Mesodermal cell (in vitro differentiated cells): ENCODE measurements at regions not wholly inside any gene's neighbourhood (a gene's known extent, or its start where the extent isn't known, plus 50 kb on each side); places are given as distances from the start of the nearest gene placed in this dataset.
"Not testable (repeated sequence)": the region's sequence is repeated elsewhere in the genome, so short reads cannot be mapped to it uniquely, and the experiment has no call there.

Experiments used
- H3K27ac ChIP-seq: 2 replicates; pipeline ENCODE4 v1.7.0; 2013; ENCODE audit warnings: mild to moderate bottlenecking, low read depth, low read length, moderate library complexity; ENCODE audit not compliant: severe bottlenecking
- H3K36me3 ChIP-seq: 2 replicates; pipeline ENCODE4 v1.7.1; 2013; ENCODE audit warnings: mild to moderate bottlenecking, low read length, moderate library complexity; ENCODE audit not compliant: control insufficient read depth, insufficient read depth
- H3K4me1 ChIP-seq: one replicate; pipeline ENCODE4 v1.7.1; 2013; ENCODE audit warnings: mild to moderate bottlenecking, low read length; ENCODE audit not compliant: insufficient read depth, control insufficient read depth, poor library complexity, severe bottlenecking
- H3K4me3 ChIP-seq: 2 replicates; pipeline ENCODE4 v1.7.0; 2013; ENCODE audit warnings: low read length, control low read depth, mild to moderate bottlenecking; ENCODE audit not compliant: insufficient read depth, poor library complexity, severe bottlenecking; ENCODE audit errors: extremely low read depth
- H3K9me3 ChIP-seq: 2 replicates; pipeline ENCODE4 v1.7.1; 2013; ENCODE audit warnings: mild to moderate bottlenecking, low read length, moderate library complexity; ENCODE audit not compliant: control insufficient read depth
- WGBS, 2 experiments: methylation state at CpG; one replicate each; pipeline ENCODE4 v1.1.5; 2013; ENCODE audit warnings: missing lambda C conversion rate in 2 of 2; ENCODE audit not compliant: insufficient coverage in 2 of 2; 5-methylcytosine and 5-hydroxymethylcytosine counted together

GRCh38 chr11:98409069-98409468, 611.7 kb upstream of the CNTN5 start:
- no peaks in the 10 kb centered on the region for H3K4me1 ChIP-seq

GRCh38 chr11:98411777-98412176, 609.0 kb upstream of the CNTN5 start:
- H3K4me3 ChIP-seq, result no peak overlapping the region
- H3K9me3 ChIP-seq, result no peaks in the 10 kb centered on the region
- H3K27ac ChIP-seq, result no peak overlapping the region
- H3K36me3 ChIP-seq, result no peaks in the 10 kb centered on the region
- WGBS, 2 experiments, result 88% methylated on average over 2 of the region's 3 CpGs; no CpG with 5 or more reads in 1 of the 2 experiments
- H3K4me1 ChIP-seq, result no peaks in the 10 kb centered on the region

More at GRCh38 chr11:98409069-98409468, 611.7 kb upstream of the CNTN5 start:
- Histone ChIP-seq H3K27ac (no peak overlapping the region), H3K4me3 (no peak overlapping the region), H3K36me3 (no peaks in the 10 kb centered on the region), H3K9me3 (no peaks in the 10 kb centered on the region)

- 86 to 100% methylated on average over 1 of the region's 3 CpGs for WGBS, 2 experiments
- no peak overlapping the region for H3K4me3 ChIP-seq
- no peaks in the 10 kb centered on the region for H3K36me3 ChIP-seq
- H3K4me1 ChIP-seq, result no peaks in the 10 kb centered on the region
- no peaks in the 10 kb centered on the region for H3K9me3 ChIP-seq
- no peak overlapping the region for H3K27ac ChIP-seq
These were observed 603.4 kb upstream of the CNTN5 start for GRCh38 chr11:98417256-98417755.

GRCh38 chr11:98423933-98424332, 596.8 kb upstream of the CNTN5 start:
- peaks cover 2% of the 10 kb centered on the region for H3K9me3 ChIP-seq
- no peak overlapping the region for H3K4me3 ChIP-seq
- H3K27ac ChIP-seq, result no peak overlapping the region
- WGBS, 2 experiments, result 88 to 94% methylated on average over 7 to 8 of the region's 8 CpGs
- no peaks in the 10 kb centered on the region for H3K36me3 ChIP-seq
- no peaks in the 10 kb centered on the region for H3K4me1 ChIP-seq

- 84 to 95% methylated on average over 2 to 3 of the region's 3 CpGs for WGBS, 2 experiments
- H3K27ac ChIP-seq, H3K9me3 ChIP-seq, H3K36me3 ChIP-seq, H3K4me3 ChIP-seq, H3K4me1 ChIP-seq: not testable (repeated sequence)
These were observed 596.0 kb upstream of the CNTN5 start for GRCh38 chr11:98424773-98425172.

GRCh38 chr11:98431463-98432359, 589.0 kb upstream of the CNTN5 start:
- 100% methylated on average over 4 of the region's 9 CpGs for WGBS, 2 experiments
- Histone ChIP-seq H3K36me3 (no peaks in the 10 kb centered on the region), H3K27ac (no peak overlapping the region)

GRCh38 chr11:98434296-98434695, 586.5 kb upstream of the CNTN5 start:
- H3K4me3 ChIP-seq, result no peak overlapping the region
- H3K36me3 ChIP-seq, result no peaks in the 10 kb centered on the region
- WGBS, 2 experiments, result no CpG with 5 or more reads among the region's 1 CpG
- no peak overlapping the region for H3K27ac ChIP-seq
- peaks cover under 1% of the 10 kb centered on the region for H3K9me3 ChIP-seq
- no peaks in the 10 kb centered on the region for H3K4me1 ChIP-seq

More at GRCh38 chr11:98431463-98432359, 589.0 kb upstream of the CNTN5 start:
- H3K4me1 ChIP-seq, result no peaks in the 10 kb centered on the region
- H3K9me3 ChIP-seq, result peaks cover 6% of the 10 kb centered on the region
- H3K4me3 ChIP-seq, result no peak overlapping the region

GRCh38 chr11:98453378-98453777, 567.4 kb upstream of the CNTN5 start:
- no peaks in the 10 kb centered on the region for H3K4me1 ChIP-seq
- H3K4me3 ChIP-seq, result no peak overlapping the region
- no peak overlapping the region for H3K27ac ChIP-seq
- H3K36me3 ChIP-seq, result no peaks in the 10 kb centered on the region
- no peaks in the 10 kb centered on the region for H3K9me3 ChIP-seq
- 89 to 96% methylated on average over 7 to 9 of the region's 11 CpGs for WGBS, 2 experiments

GRCh38 chr11:98455500-98456307, 565.0 kb upstream of the CNTN5 start:
- no peaks in the 10 kb centered on the region for H3K9me3 ChIP-seq
- WGBS, 2 experiments, result 80 to 91% methylated on average over 4 to 9 of the region's 14 CpGs
- H3K4me3 ChIP-seq, result no peak overlapping the region
- no peak overlapping the region for H3K27ac ChIP-seq
- H3K36me3 ChIP-seq, result no peaks in the 10 kb centered on the region
- no peaks in the 10 kb centered on the region for H3K4me1 ChIP-seq

- Histone ChIP-seq H3K4me3 (no peak overlapping the region), H3K27ac (no peak overlapping the region), H3K9me3 (no peaks in the 10 kb centered on the region), H3K4me1 (no peaks in the 10 kb centered on the region), H3K36me3 (no peaks in the 10 kb centered on the region)
- WGBS, 2 experiments, result 100% methylated on average over 1 to 3 of the region's 5 CpGs
These were observed 564.5 kb upstream of the CNTN5 start for GRCh38 chr11:98456308-98456680.
